ENCODE measurements at regions not wholly inside any gene's neighbourhood (a gene's known extent, or its start where the extent isn't known, plus 50 kb on each side); places are given as distances from the start of the nearest gene placed in this dataset.

GRCh38 chr6:74690365-74690764 is 515.5 kb downstream of the COL12A1 start:
- TF ChIP-seq CTCF (conservative IDR thresholded peaks at IDR 0.05): no peak
- H3K27ac Mint-ChIP-seq: no peak overlapping the region
- no peaks in the 10 kb centered on the region for H3K9me3 Mint-ChIP-seq

GRCh38 chr6:74689601-74690000 is 516.3 kb downstream of the COL12A1 start:
- Mint-ChIP-seq H3K9me3 (no peaks in the 10 kb centered on the region), H3K27me3 (peaks cover 11% of the 10 kb centered on the region), H3K36me3 (no peaks in the 10 kb centered on the region), H3K27ac (no peak overlapping the region), H3K4me3 (no peak overlapping the region), H3K4me1 (ENCODE audit: unreplicated experiment) (no peaks in the 10 kb centered on the region)
- no peak for DNase-seq (ENCODE audit: extremely low spot score, unreplicated experiment)
- TF ChIP-seq CTCF (conservative IDR thresholded peaks at IDR 0.05): no peak

More at GRCh38 chr6:74690365-74690764, 515.5 kb downstream of the COL12A1 start:
- H3K4me3 Mint-ChIP-seq: no peak overlapping the region
- no peaks in the 10 kb centered on the region for H3K4me1 Mint-ChIP-seq (ENCODE audit: unreplicated experiment)
- DNase-seq (ENCODE audit: extremely low spot score, unreplicated experiment): no peak
- no peaks in the 10 kb centered on the region for H3K36me3 Mint-ChIP-seq
- H3K27me3 Mint-ChIP-seq: peaks cover 14% of the 10 kb centered on the region

GRCh38 chr6:74677463-74677862 is 528.4 kb downstream of the COL12A1 start:
- Mint-ChIP-seq H3K4me1 (ENCODE audit: unreplicated experiment) (no peaks in the 10 kb centered on the region), H3K27ac (no peak overlapping the region), H3K9me3 (peaks cover 4% of the 10 kb centered on the region), H3K27me3 (peaks cover 6% of the 10 kb centered on the region), H3K4me3 (no peak overlapping the region), H3K36me3 (no peaks in the 10 kb centered on the region)
- no peak for DNase-seq (ENCODE audit: extremely low spot score, unreplicated experiment)
- no peak for TF ChIP-seq CTCF (conservative IDR thresholded peaks at IDR 0.05)

- no peak overlapping the region for H3K4me3 Mint-ChIP-seq
- no peak overlapping the region for H3K27ac Mint-ChIP-seq
- H3K9me3 Mint-ChIP-seq: peaks cover 4% of the 10 kb centered on the region
- no peak for DNase-seq (ENCODE audit: extremely low spot score, unreplicated experiment)
- H3K4me1 Mint-ChIP-seq (ENCODE audit: unreplicated experiment): no peaks in the 10 kb centered on the region
- H3K27me3 Mint-ChIP-seq: peaks cover 9% of the 10 kb centered on the region
- H3K36me3 Mint-ChIP-seq: no peaks in the 10 kb centered on the region
- TF ChIP-seq CTCF (conservative IDR thresholded peaks at IDR 0.05): no peak
Measured at GRCh38 chr6:74676906-74677305, 528.9 kb downstream of the COL12A1 start.

GRCh38 chr6:74674377-74674776 is 531.5 kb downstream of the COL12A1 start:
- no peak for TF ChIP-seq CTCF (conservative IDR thresholded peaks at IDR 0.05)
- H3K4me1 Mint-ChIP-seq (ENCODE audit: unreplicated experiment): no peaks in the 10 kb centered on the region
- DNase-seq (ENCODE audit: extremely low spot score, unreplicated experiment): no peak
- H3K9me3 Mint-ChIP-seq: no peaks in the 10 kb centered on the region
- H3K27me3 Mint-ChIP-seq: peaks cover 6% of the 10 kb centered on the region
- H3K27ac Mint-ChIP-seq: no peak overlapping the region
- H3K36me3 Mint-ChIP-seq: no peaks in the 10 kb centered on the region
- no peak overlapping the region for H3K4me3 Mint-ChIP-seq

GRCh38 chr6:74671558-74672025 is 534.3 kb downstream of the COL12A1 start:
- no peak overlapping the region for H3K27ac Mint-ChIP-seq

More at GRCh38 chr6:74671558-74672025, 534.3 kb downstream of the COL12A1 start:
- H3K27me3 Mint-ChIP-seq: peaks cover 3% of the 10 kb centered on the region
- no peak for TF ChIP-seq CTCF (conservative IDR thresholded peaks at IDR 0.05)
- H3K4me3 Mint-ChIP-seq: no peak overlapping the region
- no peaks in the 10 kb centered on the region for H3K9me3 Mint-ChIP-seq
- no peak for DNase-seq (ENCODE audit: extremely low spot score, unreplicated experiment)
- no peaks in the 10 kb centered on the region for H3K4me1 Mint-ChIP-seq (ENCODE audit: unreplicated experiment)
- no peaks in the 10 kb centered on the region for H3K36me3 Mint-ChIP-seq

All from type B pancreatic cell (in vitro differentiated cells).